CD4-positive, alpha-beta memory T cell (primary cell): ENCODE measurements at regions not wholly inside any gene's neighbourhood (a gene's known extent, or its start where the extent isn't known, plus 50 kb on each side); places are given as distances from the start of the nearest gene placed in this dataset.

Experiments
- CTCF ChIA-PET: fragments of 350-600 bp; sonication (Branson Sonifier 250); formaldehyde crosslinking; loops from one replicate; lab custom pipeline; 2021; ENCODE audit warnings: inconsistent platforms; ENCODE audit not compliant: partially characterized antibody; lab: Charles Lee
- POLR2A ChIA-PET: fragments of 350-600 bp; sonication (Branson Sonifier 250); formaldehyde crosslinking; loops from one replicate; lab custom pipeline; 2021; ENCODE audit not compliant: partially characterized antibody; lab: Charles Lee
- DNase-seq, 5 donors: peaks; one replicate each; pipeline versions ENCODE4 v3.0.0 to v3.0.0-alpha.2; 2020 to 2022; ENCODE audit warnings: mixed read lengths in 1 of 5
- H3K27ac ChIP-seq: one replicate; pipeline ENCODE4 v1.7.0; 2013; ENCODE audit warnings: low read depth, low read length
- H3K27me3 ChIP-seq: 2 replicates; pipeline ENCODE4 v1.7.0; 2013; ENCODE audit warnings: mild to moderate bottlenecking, low read length, moderate library complexity; ENCODE audit not compliant: insufficient read depth
- H3K36me3 ChIP-seq: 2 replicates; pipeline ENCODE4 v1.7.0; 2013; ENCODE audit warnings: mild to moderate bottlenecking, low read length, moderate library complexity; ENCODE audit not compliant: insufficient read depth
- H3K4me1 ChIP-seq: 2 replicates; pipeline ENCODE4 v1.7.0; 2013; ENCODE audit warnings: mild to moderate bottlenecking, low read length, moderate library complexity; ENCODE audit not compliant: insufficient read depth
- H3K4me3 ChIP-seq, 2 donors: one replicate each; pipeline ENCODE4 v1.7.0; 2013; ENCODE audit warnings: low read length in 2 of 2, mild to moderate bottlenecking in 1 of 2
- H3K9me3 ChIP-seq, 2 donors: one replicate each; pipeline ENCODE4 v1.7.0; 2013; ENCODE audit warnings: low read length in 2 of 2, control low read depth in 1 of 2; ENCODE audit not compliant: control insufficient read depth in 1 of 2
- H3K27ac Mint-ChIP-seq, 7 donors: one replicate each; pipeline ENCODE4 v1.8.0; 2020 to 2021; ENCODE audit warnings: mixed read lengths in 7 of 7, mild to moderate bottlenecking in 6 of 7, inconsistent platforms in 3 of 7, moderate library complexity in 3 of 7
- H3K27me3 Mint-ChIP-seq, 2 donors: one replicate each; pipeline ENCODE4 v1.8.0; 2020 to 2021; ENCODE audit warnings: mixed read lengths in 2 of 2
- H3K36me3 Mint-ChIP-seq, 2 donors: one replicate each; pipeline ENCODE4 v1.8.0; 2020 to 2021; ENCODE audit warnings: mixed read lengths in 2 of 2, inconsistent platforms in 1 of 2, mild to moderate bottlenecking in 1 of 2
- H3K4me1 Mint-ChIP-seq, 4 donors: one replicate each; pipeline ENCODE4 v1.8.0; 2020 to 2021; ENCODE audit warnings: mixed read lengths in 4 of 4, mild to moderate bottlenecking in 1 of 4
- H3K4me3 Mint-ChIP-seq, 8 donors: one replicate each; pipeline ENCODE4 v1.8.0; 2020 to 2021; ENCODE audit warnings: mixed read lengths in 8 of 8, mild to moderate bottlenecking in 7 of 8, moderate library complexity in 6 of 8, inconsistent platforms in 3 of 8
- H3K9me3 Mint-ChIP-seq, 8 donors: one replicate each; pipeline ENCODE4 v1.8.0; 2020 to 2021; ENCODE audit warnings: mixed read lengths in 8 of 8, mild to moderate bottlenecking in 5 of 8, inconsistent platforms in 3 of 8, moderate library complexity in 1 of 8
- intact Hi-C: fragments of 100-400 bp; cut with micrococcal nuclease; formaldehyde crosslinking; loops from one replicate; pipeline ENCODE4 v1.15.1; 2023

- CTCF ChIA-PET: no interaction called here
- Histone ChIP-seq H3K27ac (no peak overlapping the region), H3K9me3 (no peaks in the 10 kb centered on the region), H3K36me3 (no peaks in the 10 kb centered on the region), H3K27me3 (no peaks in the 10 kb centered on the region), H3K4me1 (no peaks in the 10 kb centered on the region), H3K4me3 (no peak overlapping the region)
- no peaks in the 10 kb centered on the region for H3K36me3 Mint-ChIP-seq
- no peak overlapping the region for H3K4me3 Mint-ChIP-seq
- POLR2A ChIA-PET: no interaction called here
- H3K27ac Mint-ChIP-seq: no peak overlapping the region
- intact Hi-C loops: no loop called here
- no peaks in the 10 kb centered on the region for H3K27me3 Mint-ChIP-seq
- no peak for DNase-seq
- H3K9me3 Mint-ChIP-seq: peaks cover 0 to 7% (median 3%) of the 10 kb centered on the region in 8 donors
- H3K4me1 Mint-ChIP-seq: no peaks in the 10 kb centered on the region
Observed at GRCh38 chr6:153411070-153411648, 280.1 kb upstream of the RGS17 start.

- no peaks in the 10 kb centered on the region for H3K27me3 ChIP-seq
- ChIA-PET CTCF (no interaction called here), POLR2A (no interaction called here)
- Mint-ChIP-seq H3K27me3 (no peaks in the 10 kb centered on the region), H3K27ac (no peak overlapping the region), H3K4me3 (no peak overlapping the region), H3K9me3 (peaks cover 0 to 4% (median 1%) of the 10 kb centered on the region in 8 donors), H3K4me1 (no peaks in the 10 kb centered on the region), H3K36me3 (no peaks in the 10 kb centered on the region)
- H3K4me1 ChIP-seq: no peaks in the 10 kb centered on the region
- H3K4me3 ChIP-seq: no peak overlapping the region
- no peaks in the 10 kb centered on the region for H3K36me3 ChIP-seq
- no peak for DNase-seq
- intact Hi-C loops: no loop called here
- no peaks in the 10 kb centered on the region for H3K9me3 ChIP-seq
- H3K27ac ChIP-seq: no peak overlapping the region
Observed at GRCh38 chr6:153405931-153406330, 274.8 kb upstream of the RGS17 start.

GRCh38 chr6:153401751-153402150 is 270.7 kb upstream of the RGS17 start:
- ChIA-PET CTCF (no interaction called here), POLR2A (no interaction called here)
- peaks cover 0 to 11% (median 3%) of the 10 kb centered on the region in 8 donors for H3K9me3 Mint-ChIP-seq
- no peaks in the 10 kb centered on the region for H3K4me1 Mint-ChIP-seq
- no peaks in the 10 kb centered on the region for H3K27me3 Mint-ChIP-seq
- no peak for DNase-seq
- intact Hi-C loops: no loop called here
- no peak overlapping the region for H3K4me3 ChIP-seq
- H3K27ac Mint-ChIP-seq: no peak overlapping the region
- no peaks in the 10 kb centered on the region for H3K36me3 ChIP-seq
- no peaks in the 10 kb centered on the region for H3K36me3 Mint-ChIP-seq
- peaks cover 0 to 3% of the 10 kb centered on the region in 2 donors for H3K9me3 ChIP-seq
- no peak overlapping the region for H3K4me3 Mint-ChIP-seq
- H3K4me1 ChIP-seq: no peaks in the 10 kb centered on the region
- H3K27me3 ChIP-seq: no peaks in the 10 kb centered on the region
- H3K27ac ChIP-seq: no peak overlapping the region

GRCh38 chr6:153392156-153392555 is 261.1 kb upstream of the RGS17 start:
- Mint-ChIP-seq H3K27me3 (no peaks in the 10 kb centered on the region), H3K4me1 (no peaks in the 10 kb centered on the region), H3K4me3 (no peak overlapping the region), H3K27ac (no peak overlapping the region), H3K9me3 (peaks cover 0 to 10% (median 2%) of the 10 kb centered on the region in 8 donors), H3K36me3 (no peaks in the 10 kb centered on the region)
- ChIA-PET CTCF (no interaction called here), POLR2A (no interaction called here)
- Histone ChIP-seq H3K4me3 (no peak overlapping the region), H3K9me3 (no peaks in the 10 kb centered on the region), H3K4me1 (no peaks in the 10 kb centered on the region), H3K27me3 (no peaks in the 10 kb centered on the region), H3K27ac (no peak overlapping the region), H3K36me3 (no peaks in the 10 kb centered on the region)
- DNase-seq: no peak
- intact Hi-C loops: no loop called here

GRCh38 chr6:153373869-153374268 is 242.8 kb upstream of the RGS17 start:
- DNase-seq: no peak
- no peaks in the 10 kb centered on the region for H3K36me3 Mint-ChIP-seq
- ChIA-PET CTCF (no interaction called here), POLR2A (no interaction called here)
- no peaks in the 10 kb centered on the region for H3K4me1 Mint-ChIP-seq
- H3K4me3 Mint-ChIP-seq: no peak overlapping the region
- H3K9me3 Mint-ChIP-seq: no peaks in the 10 kb centered on the region
- H3K27ac Mint-ChIP-seq: no peak overlapping the region
- Histone ChIP-seq H3K9me3 (no peaks in the 10 kb centered on the region), H3K27me3 (no peaks in the 10 kb centered on the region), H3K36me3 (no peaks in the 10 kb centered on the region), H3K4me1 (no peaks in the 10 kb centered on the region), H3K4me3 (no peak overlapping the region), H3K27ac (no peak overlapping the region)
- no peaks in the 10 kb centered on the region for H3K27me3 Mint-ChIP-seq
- intact Hi-C loops: no loop called here

- no peaks in the 10 kb centered on the region for H3K27me3 Mint-ChIP-seq
- intact Hi-C loops: no loop called here
- no peak overlapping the region for H3K27ac Mint-ChIP-seq
- Histone ChIP-seq H3K9me3 (no peaks in the 10 kb centered on the region), H3K27ac (no peak overlapping the region), H3K27me3 (no peaks in the 10 kb centered on the region), H3K4me1 (no peaks in the 10 kb centered on the region), H3K36me3 (no peaks in the 10 kb centered on the region), H3K4me3 (no peak overlapping the region)
- no peaks in the 10 kb centered on the region for H3K36me3 Mint-ChIP-seq
- no peak overlapping the region for H3K4me3 Mint-ChIP-seq
- DNase-seq: no peak
- no peaks in the 10 kb centered on the region for H3K4me1 Mint-ChIP-seq
- ChIA-PET POLR2A (no interaction called here), CTCF (no interaction called here)
- H3K9me3 Mint-ChIP-seq: peaks cover 0 to 9% (median 0%) of the 10 kb centered on the region in 8 donors
Observed at GRCh38 chr6:153368131-153368530, 237.0 kb upstream of the RGS17 start.

GRCh38 chr6:153367021-153367420 is 235.9 kb upstream of the RGS17 start:
- Mint-ChIP-seq H3K4me1 (no peaks in the 10 kb centered on the region), H3K9me3 (peaks cover 0 to 12% (median 1%) of the 10 kb centered on the region in 8 donors), H3K27me3 (no peaks in the 10 kb centered on the region), H3K36me3 (no peaks in the 10 kb centered on the region), H3K27ac (no peak overlapping the region), H3K4me3 (no peak overlapping the region)
- POLR2A ChIA-PET: no interaction called here
- CTCF ChIA-PET: no interaction called here
- intact Hi-C loops: no loop called here
- H3K27me3 ChIP-seq: no peaks in the 10 kb centered on the region
- no peak overlapping the region for H3K4me3 ChIP-seq
- H3K4me1 ChIP-seq: no peaks in the 10 kb centered on the region
- DNase-seq: no peak
- H3K9me3 ChIP-seq: no peaks in the 10 kb centered on the region
- H3K27ac ChIP-seq: no peak overlapping the region
- no peaks in the 10 kb centered on the region for H3K36me3 ChIP-seq

- H3K4me3 ChIP-seq: no peak overlapping the region
- CTCF ChIA-PET: no interaction called here
- Mint-ChIP-seq H3K36me3 (no peaks in the 10 kb centered on the region), H3K27ac (no peak overlapping the region), H3K4me3 (no peak overlapping the region), H3K4me1 (no peaks in the 10 kb centered on the region), H3K27me3 (peaks cover 0 to 1% of the 10 kb centered on the region in 2 donors), H3K9me3 (peaks cover 0 to 16% (median 3%) of the 10 kb centered on the region in 8 donors)
- H3K4me1 ChIP-seq: no peaks in the 10 kb centered on the region
- intact Hi-C loops: no loop called here
- no peak for DNase-seq
- POLR2A ChIA-PET: no interaction called here
- no peaks in the 10 kb centered on the region for H3K9me3 ChIP-seq
- no peaks in the 10 kb centered on the region for H3K36me3 ChIP-seq
- no peaks in the 10 kb centered on the region for H3K27me3 ChIP-seq
- H3K27ac ChIP-seq: no peak overlapping the region
Observed at GRCh38 chr6:153357391-153357790, 226.3 kb upstream of the RGS17 start.
